ENCODE measurements at regions not wholly inside any gene's neighbourhood (a gene's known extent, or its start where the extent isn't known, plus 50 kb on each side); places are given as distances from the start of the nearest gene placed in this dataset.
"Not testable (repeated sequence)": the region's sequence is repeated elsewhere in the genome, so short reads cannot be mapped to it uniquely, and the experiment has no call there.

- DNase-seq (ENCODE audit: low read depth, low spot score) = no peak
Measured at GRCh38 chr6:92289831-92290230, 1129.5 kb downstream of the EPHA7 start.

- no peak for DNase-seq (ENCODE audit: low read depth, low spot score)
Measured at GRCh38 chr6:92281571-92282076, 1137.7 kb downstream of the EPHA7 start.

GRCh38 chr6:92275150-92275549, 1144.2 kb downstream of the EPHA7 start:
- DNase-seq (ENCODE audit: low read depth, low spot score) = no peak

- no peak for DNase-seq (ENCODE audit: low read depth, low spot score)
Measured at GRCh38 chr6:92274588-92274987, 1144.8 kb downstream of the EPHA7 start.

- no peak for DNase-seq (ENCODE audit: low read depth, low spot score)
Measured at GRCh38 chr6:92273694-92274093, 1145.7 kb downstream of the EPHA7 start.

- no peak for DNase-seq (ENCODE audit: low read depth, low spot score)
Measured at GRCh38 chr6:92271091-92271490, 1148.3 kb downstream of the EPHA7 start.

GRCh38 chr6:92270365-92270764, 1149.0 kb downstream of the EPHA7 start:
- DNase-seq (ENCODE audit: low read depth, low spot score) = no peak

- DNase-seq (ENCODE audit: low read depth, low spot score) = no peak
Measured at GRCh38 chr6:92267335-92267734, 1152.0 kb downstream of the EPHA7 start.

- DNase-seq (ENCODE audit: low read depth, low spot score) = no peak
Measured at GRCh38 chr6:92263864-92264263, 1155.5 kb downstream of the EPHA7 start.

- DNase-seq (ENCODE audit: low read depth, low spot score) = no peak
Measured at GRCh38 chr6:92259171-92259570, 1160.2 kb downstream of the EPHA7 start.

GRCh38 chr6:92243315-92243714, 1176.0 kb downstream of the EPHA7 start:
- no peak for DNase-seq (ENCODE audit: low read depth, low spot score)

GRCh38 chr6:92231171-92231701, 1188.1 kb downstream of the EPHA7 start:
- DNase-seq (ENCODE audit: low read depth, low spot score) = no peak

GRCh38 chr6:92219987-92220386, 1199.4 kb downstream of the EPHA7 start:
- not testable (repeated sequence) for DNase-seq (ENCODE audit: low read depth, low spot score)

- no peak for DNase-seq (ENCODE audit: low read depth, low spot score)
Measured at GRCh38 chr6:92216717-92217116, 1202.6 kb downstream of the EPHA7 start.

- peak; percentile 7 for DNase-seq (ENCODE audit: low read depth, low spot score)
Measured at GRCh38 chr6:92201618-92202017, 1217.7 kb downstream of the EPHA7 start.

GRCh38 chr6:92196325-92196724, 1223.0 kb downstream of the EPHA7 start:
- DNase-seq (ENCODE audit: low read depth, low spot score) = no peak

- DNase-seq (ENCODE audit: low read depth, low spot score) = no peak
Measured at GRCh38 chr6:92195796-92196195, 1223.6 kb downstream of the EPHA7 start.

- DNase-seq (ENCODE audit: low read depth, low spot score) = no peak
Measured at GRCh38 chr6:92188016-92188415, 1231.3 kb downstream of the EPHA7 start.

GRCh38 chr6:92184933-92185332, 1234.4 kb downstream of the EPHA7 start:
- no peak for DNase-seq (ENCODE audit: low read depth, low spot score)

- no peak for DNase-seq (ENCODE audit: low read depth, low spot score)
Measured at GRCh38 chr6:92181347-92181746, 1238.0 kb downstream of the EPHA7 start.

GRCh38 chr6:92180090-92180489, 1239.3 kb downstream of the EPHA7 start:
- DNase-seq (ENCODE audit: low read depth, low spot score) = peak; percentile 17

- DNase-seq (ENCODE audit: low read depth, low spot score) = no peak
Measured at GRCh38 chr6:92176666-92177065, 1242.7 kb downstream of the EPHA7 start.

GRCh38 chr6:92174398-92175073, 1244.8 kb downstream of the EPHA7 start:
- DNase-seq (ENCODE audit: low read depth, low spot score) = peak; percentile 4

GRCh38 chr6:92169506-92169905, 1249.9 kb downstream of the EPHA7 start:
- DNase-seq (ENCODE audit: low read depth, low spot score) = no peak
